Osteoblast (primary cell): ENCODE measurements at regions not wholly inside any gene's neighbourhood (a gene's known extent, or its start where the extent isn't known, plus 50 kb on each side); places are given as distances from the start of the nearest gene placed in this dataset.
"Not testable (repeated sequence)": the region's sequence is repeated elsewhere in the genome, so short reads cannot be mapped to it uniquely, and the experiment has no call there.

Experiments used
- DNase-seq: peaks from one replicate; pipeline ENCODE4 v3.0.0; 2011; ENCODE audit warnings: low spot score, mixed read lengths; ENCODE audit not compliant: insufficient read length; ENCODE audit errors: missing footprints
- H2AFZ ChIP-seq: 2 replicates; pipeline ENCODE4 v1.6.0; 2011; ENCODE audit warnings: mild to moderate bottlenecking, low read length
- H3K27ac ChIP-seq: 2 replicates; pipeline ENCODE4 v1.5.1; 2011; ENCODE audit warnings: mild to moderate bottlenecking, low read depth, low read length, moderate library complexity
- H3K27me3 ChIP-seq: 2 replicates; pipeline ENCODE4 v1.6.0; 2012; ENCODE audit warnings: mild to moderate bottlenecking, control low read depth, inconsistent platforms, low read length, moderate library complexity; ENCODE audit not compliant: insufficient read depth
- H3K36me3 ChIP-seq: 2 replicates; pipeline ENCODE4 v1.5.1; 2011; ENCODE audit warnings: mild to moderate bottlenecking, low read length, control low read depth, moderate library complexity; ENCODE audit not compliant: insufficient read depth
- H3K4me1 ChIP-seq: 2 replicates; pipeline ENCODE4 v1.5.1; 2011; ENCODE audit warnings: mild to moderate bottlenecking, low read length, control low read depth, moderate library complexity; ENCODE audit not compliant: insufficient read depth
- H3K4me2 ChIP-seq: 2 replicates; pipeline ENCODE4 v1.6.0; 2011; ENCODE audit warnings: mild to moderate bottlenecking, low read length; ENCODE audit not compliant: insufficient read depth
- H3K4me3 ChIP-seq: fragments of 200-600 bp; sonication (generic); 3 replicates; pipeline ENCODE4 v1.5.1; 2012; ENCODE audit warnings: mild to moderate bottlenecking, low read length, inconsistent platforms; ENCODE audit not compliant: insufficient read depth
- H3K79me2 ChIP-seq: 2 replicates; pipeline ENCODE4 v1.6.0; 2012; ENCODE audit warnings: mild to moderate bottlenecking, low read length, control low read depth, inconsistent platforms; ENCODE audit not compliant: insufficient read depth
- H3K9me3 ChIP-seq: 2 replicates; pipeline ENCODE4 v1.5.1; 2011; ENCODE audit warnings: low read depth, low read length, control low read depth
- H4K20me1 ChIP-seq: 2 replicates; pipeline ENCODE4 v1.6.0; 2012; ENCODE audit warnings: mild to moderate bottlenecking, low read length, control low read depth; ENCODE audit not compliant: insufficient read depth
- CTCF ChIP-seq: IDR thresholded peaks from 2 replicates; pipeline ENCODE4 v1.5.1; 2011; ENCODE audit warnings: mild to moderate bottlenecking, low read depth, low read length, moderate library complexity; ENCODE audit errors: extremely low read depth

GRCh38 chr6:130494729-130495128 lies 128.9 kb downstream of the TMEM200A start:
- no peak overlapping the region for H2AFZ ChIP-seq
- H3K9me3 ChIP-seq: no peaks in the 10 kb centered on the region
- no peaks in the 10 kb centered on the region for H3K36me3 ChIP-seq
- no peaks in the 10 kb centered on the region for H4K20me1 ChIP-seq
- DNase-seq: peak; percentile 37
- H3K4me2 ChIP-seq: no peak overlapping the region
- no peaks in the 10 kb centered on the region for H3K4me1 ChIP-seq
- H3K4me3 ChIP-seq: no peak overlapping the region
- H3K27ac ChIP-seq: no peak overlapping the region
- no peaks in the 10 kb centered on the region for H3K27me3 ChIP-seq
- H3K79me2 ChIP-seq: no peaks in the 10 kb centered on the region
- no peak for TF ChIP-seq CTCF

GRCh38 chr6:130500693-130501092 lies 134.9 kb downstream of the TMEM200A start:
- peak; percentile 64 for DNase-seq
- Histone ChIP-seq H3K27me3 (no peaks in the 10 kb centered on the region), H3K36me3 (no peaks in the 10 kb centered on the region), H3K4me2 (peak overlapping the region; percentile 17), H2AFZ (no peak overlapping the region), H3K9me3 (no peaks in the 10 kb centered on the region), H3K4me1 (peaks cover 2% of the 10 kb centered on the region), H3K79me2 (no peaks in the 10 kb centered on the region), H3K4me3 (no peak overlapping the region), H3K27ac (no peak overlapping the region), H4K20me1 (no peaks in the 10 kb centered on the region)
- no peak for TF ChIP-seq CTCF

GRCh38 chr6:130503146-130503545 lies 137.3 kb downstream of the TMEM200A start:
- no peaks in the 10 kb centered on the region for H3K9me3 ChIP-seq
- no peaks in the 10 kb centered on the region for H4K20me1 ChIP-seq
- no peak overlapping the region for H3K4me3 ChIP-seq
- H3K27me3 ChIP-seq: no peaks in the 10 kb centered on the region
- TF ChIP-seq CTCF: no peak
- H3K4me1 ChIP-seq: peaks cover 11% of the 10 kb centered on the region
- H3K27ac ChIP-seq: no peak overlapping the region
- H3K4me2 ChIP-seq: no peak overlapping the region
- DNase-seq: peak; percentile 57
- no peaks in the 10 kb centered on the region for H3K79me2 ChIP-seq
- H2AFZ ChIP-seq: no peak overlapping the region
- H3K36me3 ChIP-seq: no peaks in the 10 kb centered on the region

GRCh38 chr6:130505808-130506598 lies 140.2 kb downstream of the TMEM200A start:
- no peak overlapping the region for H3K4me2 ChIP-seq
- no peak overlapping the region for H2AFZ ChIP-seq
- H3K27me3 ChIP-seq: no peaks in the 10 kb centered on the region
- TF ChIP-seq CTCF: no peak
- H3K4me1 ChIP-seq: peaks cover 9% of the 10 kb centered on the region
- H4K20me1 ChIP-seq: no peaks in the 10 kb centered on the region
- no peak for DNase-seq
- H3K4me3 ChIP-seq: no peak overlapping the region
- no peaks in the 10 kb centered on the region for H3K36me3 ChIP-seq
- H3K27ac ChIP-seq: no peak overlapping the region
- no peaks in the 10 kb centered on the region for H3K9me3 ChIP-seq
- H3K79me2 ChIP-seq: no peaks in the 10 kb centered on the region

GRCh38 chr6:130507005-130507665 lies 141.3 kb downstream of the TMEM200A start:
- H3K9me3 ChIP-seq, H3K4me3 ChIP-seq, H3K27me3 ChIP-seq, H3K27ac ChIP-seq, H3K36me3 ChIP-seq, H4K20me1 ChIP-seq, DNase-seq, H3K4me1 ChIP-seq, H3K79me2 ChIP-seq: not testable (repeated sequence)
- Histone ChIP-seq H3K4me2 (peak overlapping the region; percentile 30), H2AFZ (peak overlapping the region; percentile 56)
